ENCODE measurements at regions not wholly inside any gene's neighbourhood (a gene's known extent, or its start where the extent isn't known, plus 50 kb on each side); places are given as distances from the start of the nearest gene placed in this dataset.

DNA sequence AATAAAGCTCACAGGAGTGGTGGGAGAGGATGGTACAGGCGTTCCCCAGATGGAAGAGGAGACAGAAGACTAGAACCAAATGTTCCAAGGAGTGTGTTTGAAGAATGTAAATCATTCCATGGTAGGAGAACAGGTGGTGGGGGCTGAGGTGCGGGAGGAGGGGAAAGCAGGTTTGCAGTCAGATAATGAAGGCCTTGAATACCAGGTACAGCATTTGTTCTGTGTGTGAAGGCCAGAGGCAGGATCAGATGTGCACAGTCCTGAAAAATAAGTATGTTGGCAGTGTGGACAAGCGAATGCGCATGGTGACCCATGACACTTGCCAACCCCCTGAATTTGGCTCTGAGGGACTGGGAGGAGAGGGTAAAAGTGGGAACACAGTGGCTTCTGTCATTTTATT lies 59.9 kb upstream of the ALDH1B1 start:
- Histone ChIP-seq H2AFZ (ENCODE audit: low read depth, low read length, severe bottlenecking) (no peak overlapping the region), H3K9me3 (ENCODE audit: insufficient read depth, low read length) (no peaks in the 10 kb centered on the region), H3K4me3 (ENCODE audit: insufficient read depth, low read length, poor library complexity, severe bottlenecking) (no peak overlapping the region), H3K9me2 (replicated peaks; ENCODE audit: insufficient read depth, low read length) (no peaks in the 10 kb centered on the region), H3K4me2 (ENCODE audit: low read depth, low read length, poor library complexity, severe bottlenecking) (no peak overlapping the region), H3K9ac (ENCODE audit: low read length) (no peak overlapping the region), H3K27me3 (ENCODE audit: low read length) (no peaks in the 10 kb centered on the region), H3F3A (ENCODE audit: insufficient read depth) (no peaks in the 10 kb centered on the region), H3K79me2 (ENCODE audit: insufficient read depth, low read length) (no peaks in the 10 kb centered on the region), H4K20me1 (ENCODE audit: low read depth, low read length) (no peaks in the 10 kb centered on the region), H3K36me3 (ENCODE audit: low read length) (no peaks in the 10 kb centered on the region), H3K27ac (ENCODE audit: low read depth, low read length) (no peak overlapping the region)
- TF ChIP-seq, protein P1, sequence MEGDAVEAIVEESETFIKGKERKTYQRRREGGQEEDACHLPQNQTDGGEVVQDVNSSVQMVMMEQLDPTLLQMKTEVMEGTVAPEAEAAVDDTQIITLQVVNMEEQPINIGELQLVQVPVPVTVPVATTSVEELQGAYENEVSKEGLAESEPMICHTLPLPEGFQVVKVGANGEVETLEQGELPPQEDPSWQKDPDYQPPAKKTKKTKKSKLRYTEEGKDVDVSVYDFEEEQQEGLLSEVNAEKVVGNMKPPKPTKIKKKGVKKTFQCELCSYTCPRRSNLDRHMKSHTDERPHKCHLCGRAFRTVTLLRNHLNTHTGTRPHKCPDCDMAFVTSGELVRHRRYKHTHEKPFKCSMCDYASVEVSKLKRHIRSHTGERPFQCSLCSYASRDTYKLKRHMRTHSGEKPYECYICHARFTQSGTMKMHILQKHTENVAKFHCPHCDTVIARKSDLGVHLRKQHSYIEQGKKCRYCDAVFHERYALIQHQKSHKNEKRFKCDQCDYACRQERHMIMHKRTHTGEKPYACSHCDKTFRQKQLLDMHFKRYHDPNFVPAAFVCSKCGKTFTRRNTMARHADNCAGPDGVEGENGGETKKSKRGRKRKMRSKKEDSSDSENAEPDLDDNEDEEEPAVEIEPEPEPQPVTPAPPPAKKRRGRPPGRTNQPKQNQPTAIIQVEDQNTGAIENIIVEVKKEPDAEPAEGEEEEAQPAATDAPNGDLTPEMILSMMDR (IDR thresholded peaks at IDR 0.05; ENCODE audit: insufficient read depth, low read length, poor library complexity, severe bottlenecking), result no peak
- no peak for TF ChIP-seq EZH2phosphoT487 (conservative IDR thresholded peaks at IDR 0.05; ENCODE audit: low read length)

DNA sequence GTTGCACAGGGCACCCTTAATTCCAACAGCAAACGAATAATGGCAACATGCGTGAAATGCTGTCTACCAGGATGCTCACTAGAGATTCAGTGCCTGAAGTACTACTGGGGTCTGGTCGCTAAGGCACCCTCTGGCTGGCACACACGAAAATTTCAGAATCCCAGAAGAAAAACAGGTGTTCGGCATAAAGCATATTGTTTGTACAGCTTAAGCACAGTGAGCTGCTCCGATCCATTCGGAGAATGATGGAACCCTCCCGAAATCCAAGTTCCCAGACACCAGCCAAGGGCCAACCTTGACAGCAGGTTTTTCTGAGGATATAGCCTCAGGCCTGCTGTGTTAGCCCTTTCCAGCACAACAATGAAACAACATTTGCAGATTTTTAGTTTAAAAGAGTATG lies 61.4 kb upstream of the ALDH1B1 start:
- Histone ChIP-seq H4K20me1 (ENCODE audit: low read depth, low read length) (no peaks in the 10 kb centered on the region), H3K9me3 (ENCODE audit: insufficient read depth, low read length) (no peaks in the 10 kb centered on the region), H3K9me2 (replicated peaks; ENCODE audit: insufficient read depth, low read length) (no peaks in the 10 kb centered on the region), H3K27ac (ENCODE audit: low read depth, low read length) (no peak overlapping the region), H3K27me3 (ENCODE audit: low read length) (no peaks in the 10 kb centered on the region), H2AFZ (ENCODE audit: low read depth, low read length, severe bottlenecking) (no peak overlapping the region), H3F3A (ENCODE audit: insufficient read depth) (no peaks in the 10 kb centered on the region), H3K9ac (ENCODE audit: low read length) (no peak overlapping the region), H3K36me3 (ENCODE audit: low read length) (no peaks in the 10 kb centered on the region), H3K79me2 (ENCODE audit: insufficient read depth, low read length) (no peaks in the 10 kb centered on the region), H3K4me3 (ENCODE audit: insufficient read depth, low read length, poor library complexity, severe bottlenecking) (no peak overlapping the region), H3K4me2 (ENCODE audit: low read depth, low read length, poor library complexity, severe bottlenecking) (no peak overlapping the region)
- TF ChIP-seq EZH2phosphoT487 (conservative IDR thresholded peaks at IDR 0.05; ENCODE audit: low read length), result no peak
- TF ChIP-seq, protein P1 (IDR thresholded peaks at IDR 0.05; ENCODE audit: insufficient read depth, low read length, poor library complexity, severe bottlenecking), result no peak

DNA sequence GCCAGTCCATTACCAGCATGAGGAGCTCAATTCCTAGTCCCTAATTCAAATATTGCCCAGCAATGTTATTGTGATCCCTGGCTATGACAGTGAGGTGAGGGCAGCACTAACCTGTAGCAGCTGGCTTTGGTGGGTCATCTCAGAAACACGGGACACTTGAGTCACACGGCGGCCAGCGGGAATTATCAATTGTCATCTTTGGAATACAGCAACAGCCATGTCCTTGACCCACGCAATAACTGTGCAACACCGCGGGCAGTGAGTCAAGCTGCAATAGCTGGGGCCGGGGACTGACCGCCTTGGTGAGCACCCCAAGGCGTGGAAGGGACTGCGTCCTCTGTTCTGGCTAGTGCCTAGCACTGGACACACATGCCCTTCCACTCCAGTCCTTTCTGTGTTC lies 62.5 kb upstream of the ALDH1B1 start:
- Histone ChIP-seq H2AFZ (ENCODE audit: low read depth, low read length, severe bottlenecking) (no peak overlapping the region), H3K9me2 (replicated peaks; ENCODE audit: insufficient read depth, low read length) (no peaks in the 10 kb centered on the region), H3K27ac (ENCODE audit: low read depth, low read length) (no peak overlapping the region), H3K27me3 (ENCODE audit: low read length) (no peaks in the 10 kb centered on the region), H3K9ac (ENCODE audit: low read length) (no peak overlapping the region), H4K20me1 (ENCODE audit: low read depth, low read length) (no peaks in the 10 kb centered on the region), H3K36me3 (ENCODE audit: low read length) (no peaks in the 10 kb centered on the region), H3F3A (ENCODE audit: insufficient read depth) (no peaks in the 10 kb centered on the region), H3K79me2 (ENCODE audit: insufficient read depth, low read length) (no peaks in the 10 kb centered on the region), H3K4me2 (ENCODE audit: low read depth, low read length, poor library complexity, severe bottlenecking) (no peak overlapping the region), H3K9me3 (ENCODE audit: insufficient read depth, low read length) (no peaks in the 10 kb centered on the region), H3K4me3 (ENCODE audit: insufficient read depth, low read length, poor library complexity, severe bottlenecking) (no peak overlapping the region)
- TF ChIP-seq EZH2phosphoT487 (conservative IDR thresholded peaks at IDR 0.05; ENCODE audit: low read length), result no peak
- TF ChIP-seq, protein P1 (IDR thresholded peaks at IDR 0.05; ENCODE audit: insufficient read depth, low read length, poor library complexity, severe bottlenecking), result no peak

Data from SU-DHL-6 (cell line).